Keratinocyte (primary cell): ENCODE measurements at regions not wholly inside any gene's neighbourhood (a gene's known extent, or its start where the extent isn't known, plus 50 kb on each side); places are given as distances from the start of the nearest gene placed in this dataset.

Experiments
- EZH2 ChIP-seq: IDR thresholded peaks from one replicate; pipeline ENCODE4 v1.6.1; 2012; ENCODE audit warnings: inconsistent platforms, mild to moderate bottlenecking, low read length, moderate library complexity
- TF ChIP-seq, protein P1 (sequence below), 3 experiments: IDR thresholded peaks in 1 of 3; conservative IDR thresholded peaks in 1 of 3; optimal IDR thresholded peaks in 1 of 3; 2 replicates in 2 of 3; 3 replicates in 1 of 3; pipeline versions ENCODE3 to v1.5.1; 2011; ENCODE audit warnings: low read length in 3 of 3, mild to moderate bottlenecking in 3 of 3, moderate library complexity in 2 of 3, control low read depth in 1 of 3, inconsistent platforms in 1 of 3; ENCODE audit not compliant: insufficient read depth in 2 of 3; ENCODE audit errors: extremely low read depth in 1 of 3

- TF ChIP-seq, protein P1, sequence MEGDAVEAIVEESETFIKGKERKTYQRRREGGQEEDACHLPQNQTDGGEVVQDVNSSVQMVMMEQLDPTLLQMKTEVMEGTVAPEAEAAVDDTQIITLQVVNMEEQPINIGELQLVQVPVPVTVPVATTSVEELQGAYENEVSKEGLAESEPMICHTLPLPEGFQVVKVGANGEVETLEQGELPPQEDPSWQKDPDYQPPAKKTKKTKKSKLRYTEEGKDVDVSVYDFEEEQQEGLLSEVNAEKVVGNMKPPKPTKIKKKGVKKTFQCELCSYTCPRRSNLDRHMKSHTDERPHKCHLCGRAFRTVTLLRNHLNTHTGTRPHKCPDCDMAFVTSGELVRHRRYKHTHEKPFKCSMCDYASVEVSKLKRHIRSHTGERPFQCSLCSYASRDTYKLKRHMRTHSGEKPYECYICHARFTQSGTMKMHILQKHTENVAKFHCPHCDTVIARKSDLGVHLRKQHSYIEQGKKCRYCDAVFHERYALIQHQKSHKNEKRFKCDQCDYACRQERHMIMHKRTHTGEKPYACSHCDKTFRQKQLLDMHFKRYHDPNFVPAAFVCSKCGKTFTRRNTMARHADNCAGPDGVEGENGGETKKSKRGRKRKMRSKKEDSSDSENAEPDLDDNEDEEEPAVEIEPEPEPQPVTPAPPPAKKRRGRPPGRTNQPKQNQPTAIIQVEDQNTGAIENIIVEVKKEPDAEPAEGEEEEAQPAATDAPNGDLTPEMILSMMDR (optimal IDR thresholded peaks at IDR 0.05 in 1 of 3, IDR thresholded peaks at IDR 0.05 in 1 of 3, conservative IDR thresholded peaks at IDR 0.05 in 1 of 3; ENCODE audit: extremely low read depth in 1 of 3, insufficient read depth in 2 of 3, low read length in 3 of 3), result peak in 1 of 3 experiments; percentile 39
- TF ChIP-seq EZH2, result no peak
Observed at GRCh38 chr21:20443558-20444155, 554.6 kb upstream of the NCAM2 start.
